GM12878 (cell line): ENCODE measurements at regions not wholly inside any gene's neighbourhood (a gene's known extent, or its start where the extent isn't known, plus 50 kb on each side); places are given as distances from the start of the nearest gene placed in this dataset.
"Not testable (repeated sequence)": the region's sequence is repeated elsewhere in the genome, so short reads cannot be mapped to it uniquely, and the experiment has no call there.

Experiments
- ATAC-seq: fragments of 200-7000 bp; cut with Tn5 transposase; 3 replicates; pipeline ENCODE4 v1.9.1; 2020; ENCODE audit warnings: mild to moderate bottlenecking, moderate library complexity
- BruUV-seq: library from RNA; stranded (reverse); fragments of 400-500 nt; replicated peaks from 2 replicates; lab custom pipeline; 2021; lab: Mats Ljungman, UMichigan
- CTCF ChIA-PET: fragments of 300-600 bp; sonication (Branson Sonifier 250); formaldehyde crosslinking; extraction: SDS; loops from one replicate; lab custom pipeline; 2021; ENCODE audit warnings: inconsistent platforms; lab: Yijun Ruan, JAX
- POLR2A ChIA-PET: fragments of 350-600 bp; formaldehyde crosslinking; extraction: SDS; loops from one replicate; lab custom pipeline; 2021; ENCODE audit warnings: inconsistent platforms; lab: Charles Lee
- RAD21 ChIA-PET: fragments of 300-600 bp; sonication (Branson Sonifier 250); formaldehyde crosslinking; loops from one replicate; lab custom pipeline; 2023; ENCODE audit warnings: antibody characterized with exemption; ENCODE audit not compliant: unreplicated experiment; lab: Charles Lee
- SMC1A ChIA-PET: fragments of 300-600 bp; sonication (Branson Sonifier 250); formaldehyde crosslinking; loops from one replicate; lab custom pipeline; 2023; ENCODE audit not compliant: unreplicated experiment, uncharacterized antibody; lab: Charles Lee
- DNase-seq: peaks from one replicate; pipeline ENCODE4 v3.0.0-alpha.2; 2011; ENCODE audit warnings: low read depth, low spot score
- FAIRE-seq: peaks from 3 replicates; lab custom pipeline; 2011; peaks lifted over from hg19 to GRCh38; lab: Jason Lieb, UNC
- H2AFZ ChIP-seq: 2 replicates; pipeline ENCODE4 v1.6.0; 2011; ENCODE audit warnings: low read depth, low read length, control low read depth; ENCODE audit not compliant: control insufficient read depth
- H3K27ac ChIP-seq: 2 replicates; pipeline ENCODE4 v1.5.1; 2011; ENCODE audit warnings: control low read depth; ENCODE audit not compliant: control insufficient read depth, insufficient read depth
- H3K27me3 ChIP-seq, 2 experiments: replicated peaks in 1 of 2; 2 replicates each; pipeline versions ENCODE4 v1.6.0 to v1.6.1; 2011; ENCODE audit warnings: low read length in 1 of 2; ENCODE audit not compliant: control insufficient read depth in 2 of 2, insufficient read depth in 2 of 2
- H3K36me3 ChIP-seq, 2 experiments: 2 replicates each; pipeline ENCODE4 v1.5.1; 2011; ENCODE audit warnings: low read length in 1 of 2; ENCODE audit not compliant: control insufficient read depth in 2 of 2, insufficient read depth in 2 of 2
- H3K4me1 ChIP-seq: 2 replicates; pipeline ENCODE4 v1.6.1; 2011; ENCODE audit warnings: mild to moderate bottlenecking, low read length, moderate library complexity, mixed read lengths; ENCODE audit not compliant: control insufficient read depth, insufficient read depth
- H3K4me2 ChIP-seq: 2 replicates; pipeline ENCODE4 v1.6.0; 2011; ENCODE audit warnings: control low read depth; ENCODE audit not compliant: control insufficient read depth, insufficient read depth
- H3K4me3 ChIP-seq: fragments of 200-600 bp; sonication (generic); 2 replicates; pipeline ENCODE4 v1.5.1; 2016
- H3K79me2 ChIP-seq: 2 replicates; pipeline ENCODE4 v1.6.0; 2011; ENCODE audit warnings: low read length; ENCODE audit not compliant: control insufficient read depth, insufficient read depth
- H3K9ac ChIP-seq: 2 replicates; pipeline ENCODE4 v1.8.0; 2011; ENCODE audit warnings: low read length, control low read depth, mixed read lengths; ENCODE audit not compliant: control insufficient read depth, insufficient read depth
- H3K9me3 ChIP-seq: replicated peaks from 3 replicates; pipeline ENCODE4 v1.5.1; 2011; ENCODE audit warnings: mild to moderate bottlenecking, low read length; ENCODE audit not compliant: control insufficient read depth, insufficient read depth
- H4K20me1 ChIP-seq: 2 replicates; pipeline ENCODE4 v1.6.0; 2011; ENCODE audit not compliant: control insufficient read depth, insufficient read depth
- CEBPB ChIP-seq, 2 experiments: fragments of 150-350 bp in 1 of 2; IDR thresholded peaks; 2 replicates each; pipeline ENCODE4 v1.6.1; 2012 to 2014; ENCODE audit warnings: low read depth in 2 of 2, low read length in 2 of 2, borderline replicate concordance in 1 of 2, inconsistent platforms in 1 of 2
- CREB1 ChIP-seq: IDR thresholded peaks from 2 replicates; pipeline ENCODE4 v1.6.1; 2012; ENCODE audit warnings: low read depth, mild to moderate bottlenecking, inconsistent platforms
- MEF2B ChIP-seq: fragments of 450-650 bp; IDR thresholded peaks from 2 replicates; pipeline ENCODE4 v1.6.1; 2018; ENCODE audit warnings: mild to moderate bottlenecking, moderate library complexity; ENCODE audit not compliant: partially characterized antibody, poor library complexity, severe bottlenecking
- MYB ChIP-seq: fragments of 150-350 bp; IDR thresholded peaks from 2 replicates; pipeline ENCODE4 v1.6.1; 2014; ENCODE audit warnings: mild to moderate bottlenecking, low read depth, low read length, borderline replicate concordance
- SPI1 ChIP-seq: IDR thresholded peaks from 2 replicates; pipeline ENCODE4 v1.6.1; 2011; ENCODE audit warnings: low read depth, mild to moderate bottlenecking, low read length, moderate library complexity, borderline replicate concordance; ENCODE audit not compliant: insufficient read depth
- TARDBP ChIP-seq: IDR thresholded peaks from 2 replicates; pipeline ENCODE4 v1.6.1; 2016; ENCODE audit warnings: borderline replicate concordance
- WGBS: methylation state at CpG from one replicate; pipeline ENCODE4 v1.1.6; 2016; ENCODE audit warnings: low lambda C conversion rate; ENCODE audit not compliant: insufficient replicate concordance, insufficient coverage; ENCODE audit errors: missing lambda C conversion rate; 5-methylcytosine and 5-hydroxymethylcytosine counted together
- in situ Hi-C: fragments of 300-500 bp; cut with MboI; formaldehyde crosslinking; loops from 9 replicates; pipeline ENCODE4 v1.14.3; 2018; ENCODE audit warnings: mixed read lengths
- intact Hi-C: fragments of 100-400 bp; cut with micrococcal nuclease; formaldehyde crosslinking; loops from one replicate; pipeline ENCODE4 v1.14.2; 2022; ENCODE audit not compliant: unreplicated experiment

GRCh38 chr4:188437535-188437934, 298.3 kb downstream of the TRIML1 start:
- in situ Hi-C loops, result no loop called here
- ATAC-seq, result no peak
- H3K9ac ChIP-seq, result no peak overlapping the region
- no peaks in the 10 kb centered on the region for H3K36me3 ChIP-seq
- H3K27ac ChIP-seq, result no peak overlapping the region
- no peak overlapping the region for H3K4me3 ChIP-seq
- no peaks in the 10 kb centered on the region for H3K27me3 ChIP-seq
- SMC1A ChIA-PET, result no interaction called here
- WGBS, result 16% methylated on average over 5 of the region's 5 CpGs
- RAD21 ChIA-PET, result no interaction called here
- no peak overlapping the region for H3K4me2 ChIP-seq
- no peaks in the 10 kb centered on the region for H3K79me2 ChIP-seq
- BruUV-seq, result no TSS peak
- H2AFZ ChIP-seq, result no peak overlapping the region
- no peaks in the 10 kb centered on the region for H3K4me1 ChIP-seq
- TF ChIP-seq SPI1 (no peak), MYB (no peak), CEBPB (IDR thresholded peaks at IDR 0.05; ENCODE audit: borderline replicate concordance in 1 of 2, low read depth in 2 of 2, low read length in 2 of 2) (no peak), MEF2B (no peak), TARDBP (no peak), CREB1 (no peak)
- FAIRE-seq, result no peak
- no peak for DNase-seq
- CTCF ChIA-PET, result no interaction called here
- H3K9me3 ChIP-seq, result no peaks in the 10 kb centered on the region
- intact Hi-C loops, result no loop called here
- POLR2A ChIA-PET, result no interaction called here
- no peaks in the 10 kb centered on the region for H4K20me1 ChIP-seq

GRCh38 chr4:188438391-188438824, 299.2 kb downstream of the TRIML1 start:
- H3K79me2 ChIP-seq, H3K27me3 ChIP-seq, POLR2A ChIA-PET, H3K36me3 ChIP-seq, H2AFZ ChIP-seq, in situ Hi-C loops, FAIRE-seq, H3K9ac ChIP-seq, H3K4me2 ChIP-seq, H3K9me3 ChIP-seq, H3K4me3 ChIP-seq, DNase-seq, RAD21 ChIA-PET, BruUV-seq, H3K27ac ChIP-seq, H4K20me1 ChIP-seq, CTCF ChIA-PET, H3K4me1 ChIP-seq, intact Hi-C loops, ATAC-seq, SMC1A ChIA-PET: not testable (repeated sequence)
- WGBS, result 35% methylated on average over 5 of the region's 5 CpGs
